Liver (tissue), 8 donors: ENCODE measurements at regions not wholly inside any gene's neighbourhood (a gene's known extent, or its start where the extent isn't known, plus 50 kb on each side); places are given as distances from the start of the nearest gene placed in this dataset.

Experiments
- DNase-seq: peaks from one replicate; pipeline ENCODE4 v3.0.0-alpha.2; 2017; ENCODE audit warnings: low spot score
- H3K27ac ChIP-seq, 2 donors: one replicate each; pipeline ENCODE4 v1.7.0; 2013; ENCODE audit warnings: inconsistent platforms in 2 of 2, low read length in 2 of 2, control low read depth in 1 of 2, low read depth in 1 of 2, mild to moderate bottlenecking in 1 of 2
- H3K27me3 ChIP-seq, 4 donors: one replicate each; pipeline versions ENCODE4 v1.6.1 to v1.7.0; 2013; ENCODE audit warnings: low read length in 3 of 4, inconsistent platforms in 1 of 4, mild to moderate bottlenecking in 1 of 4, moderate library complexity in 1 of 4; ENCODE audit not compliant: control insufficient read depth in 4 of 4, insufficient read depth in 4 of 4
- H3K36me3 ChIP-seq, 4 donors: one replicate each; pipeline versions ENCODE4 v1.6.1 to v1.7.0; 2013; ENCODE audit warnings: low read length in 3 of 4, mild to moderate bottlenecking in 3 of 4, low read depth in 1 of 4, moderate library complexity in 1 of 4; ENCODE audit not compliant: control insufficient read depth in 4 of 4, insufficient read depth in 3 of 4
- H3K4me1 ChIP-seq, 4 donors: one replicate each; pipeline versions ENCODE4 v1.6.1 to v1.7.0; 2013; ENCODE audit warnings: low read length in 3 of 4, mild to moderate bottlenecking in 3 of 4, moderate library complexity in 1 of 4; ENCODE audit not compliant: control insufficient read depth in 4 of 4, insufficient read depth in 4 of 4
- H3K4me3 ChIP-seq, 3 donors: one replicate each; pipeline versions ENCODE4 v1.6.1 to v1.7.0; 2013; ENCODE audit warnings: low read length in 3 of 3, control low read depth in 1 of 3, low read depth in 1 of 3, mild to moderate bottlenecking in 1 of 3
- H3K9ac ChIP-seq, 2 donors: one replicate each; pipeline ENCODE4 v1.7.0; 2013; ENCODE audit warnings: low read length in 2 of 2, mild to moderate bottlenecking in 2 of 2, moderate library complexity in 2 of 2, control low read depth in 1 of 2, low read depth in 1 of 2
- H3K9me3 ChIP-seq, 4 donors: one replicate each; pipeline versions ENCODE4 v1.6.1 to v1.7.0; 2013; ENCODE audit warnings: low read length in 3 of 4; ENCODE audit not compliant: control insufficient read depth in 4 of 4
- CTCF ChIP-seq: fragments of 150-350 bp; IDR thresholded peaks from 2 replicates; pipeline ENCODE4 v1.5.1; 2017; ENCODE audit warnings: improper control_type of control experiment, low read depth, low read length; ENCODE audit not compliant: missing input control
- EGR1 ChIP-seq, 2 donors: IDR thresholded peaks; 2 replicates each; pipeline ENCODE4 v1.6.1; 2016 to 2018; ENCODE audit warnings: antibody characterized with exemption in 2 of 2, low read depth in 2 of 2
- FOXA1 ChIP-seq: IDR thresholded peaks from 2 replicates; pipeline ENCODE4 v1.6.1; 2016; ENCODE audit warnings: antibody characterized with exemption
- GABPA ChIP-seq, 2 donors: IDR thresholded peaks in 1 of 2; conservative IDR thresholded peaks in 1 of 2; 2 replicates each; pipeline ENCODE4 v1.6.1; 2016; ENCODE audit warnings: antibody characterized with exemption in 2 of 2, mild to moderate bottlenecking in 1 of 2, moderate library complexity in 1 of 2
- HNF4A ChIP-seq, 2 donors: conservative IDR thresholded peaks; 2 replicates each; pipeline ENCODE4 v1.6.1; 2016; ENCODE audit warnings: antibody characterized with exemption in 2 of 2, mild to moderate bottlenecking in 2 of 2
- HNF4G ChIP-seq: IDR thresholded peaks from 2 replicates; pipeline ENCODE4 v1.6.1; 2016; ENCODE audit warnings: antibody characterized with exemption
- JUND ChIP-seq, 2 donors: IDR thresholded peaks; 2 replicates each; pipeline ENCODE4 v1.6.1; 2016; ENCODE audit warnings: antibody characterized with exemption in 2 of 2
- MAX ChIP-seq: IDR thresholded peaks from 2 replicates; pipeline ENCODE4 v1.6.1; 2016; ENCODE audit warnings: antibody characterized with exemption
- RAD21 ChIP-seq, 2 donors: IDR thresholded peaks; 2 replicates each; pipeline ENCODE4 v1.6.1; 2016; ENCODE audit warnings: antibody characterized with exemption in 2 of 2, mild to moderate bottlenecking in 2 of 2
- RXRA ChIP-seq, 2 donors: IDR thresholded peaks; 2 replicates each; pipeline ENCODE4 v1.6.1; 2017 to 2018; ENCODE audit warnings: antibody characterized with exemption in 2 of 2, mild to moderate bottlenecking in 1 of 2
- SP1 ChIP-seq: IDR thresholded peaks from 2 replicates; pipeline ENCODE4 v1.6.1; 2018; ENCODE audit warnings: antibody characterized with exemption, mild to moderate bottlenecking
- TAF1 ChIP-seq: conservative IDR thresholded peaks from 2 replicates; pipeline ENCODE4 v1.6.1; 2016; ENCODE audit warnings: antibody characterized with exemption, mild to moderate bottlenecking
- YY1 ChIP-seq: IDR thresholded peaks from 2 replicates; pipeline ENCODE4 v1.6.1; 2016; ENCODE audit warnings: antibody characterized with exemption, mild to moderate bottlenecking
- WGBS: extraction: QIAGEN DNeasy Blood & Tissue Kit; methylation state at CpG from one replicate; pipeline ENCODE4 v1.1.7; 2013; 5-methylcytosine and 5-hydroxymethylcytosine counted together
- TF ChIP-seq, protein P1 (sequence below): IDR thresholded peaks from 2 replicates; pipeline ENCODE4 v1.6.1; 2016; ENCODE audit warnings: antibody characterized with exemption
- TF ChIP-seq, protein P2 (sequence below): IDR thresholded peaks from 2 replicates; pipeline ENCODE4 v1.6.1; 2016; ENCODE audit warnings: antibody characterized with exemption
- TF ChIP-seq, protein P3 (sequence below): IDR thresholded peaks from 2 replicates; pipeline ENCODE4 v1.6.1; 2016; ENCODE audit warnings: antibody characterized with exemption, mild to moderate bottlenecking
- donor health status: healthy.
- donor health status: healthy.
- donor health status: healthy.
- donor health status: healthy.
- donor health status: healthy.

GRCh38 chr22:23002612-23003180, 67.6 kb upstream of the GNAZ start:
- H3K36me3 ChIP-seq: no peaks in the 10 kb centered on the region
- H3K4me1 ChIP-seq: no peaks in the 10 kb centered on the region
- 79% methylated on average over 2 of the region's 2 CpGs for WGBS
- H3K4me3 ChIP-seq: no peak overlapping the region
- no peak overlapping the region for H3K9ac ChIP-seq
- TF ChIP-seq GABPA (IDR thresholded peaks at IDR 0.05 in 1 of 2, conservative IDR thresholded peaks at IDR 0.05 in 1 of 2) (no peak), SP1 (no peak), RAD21 (IDR thresholded peaks at IDR 0.05) (no peak), HNF4G (no peak), HNF4A (conservative IDR thresholded peaks at IDR 0.05) (no peak), EGR1 (IDR thresholded peaks at IDR 0.05; ENCODE audit: low read depth in 2 of 2) (no peak), TAF1 (no peak), CTCF (no peak), JUND (IDR thresholded peaks at IDR 0.05) (no peak), MAX (no peak), RXRA (IDR thresholded peaks at IDR 0.05) (no peak)
- TF ChIP-seq, protein P1, sequence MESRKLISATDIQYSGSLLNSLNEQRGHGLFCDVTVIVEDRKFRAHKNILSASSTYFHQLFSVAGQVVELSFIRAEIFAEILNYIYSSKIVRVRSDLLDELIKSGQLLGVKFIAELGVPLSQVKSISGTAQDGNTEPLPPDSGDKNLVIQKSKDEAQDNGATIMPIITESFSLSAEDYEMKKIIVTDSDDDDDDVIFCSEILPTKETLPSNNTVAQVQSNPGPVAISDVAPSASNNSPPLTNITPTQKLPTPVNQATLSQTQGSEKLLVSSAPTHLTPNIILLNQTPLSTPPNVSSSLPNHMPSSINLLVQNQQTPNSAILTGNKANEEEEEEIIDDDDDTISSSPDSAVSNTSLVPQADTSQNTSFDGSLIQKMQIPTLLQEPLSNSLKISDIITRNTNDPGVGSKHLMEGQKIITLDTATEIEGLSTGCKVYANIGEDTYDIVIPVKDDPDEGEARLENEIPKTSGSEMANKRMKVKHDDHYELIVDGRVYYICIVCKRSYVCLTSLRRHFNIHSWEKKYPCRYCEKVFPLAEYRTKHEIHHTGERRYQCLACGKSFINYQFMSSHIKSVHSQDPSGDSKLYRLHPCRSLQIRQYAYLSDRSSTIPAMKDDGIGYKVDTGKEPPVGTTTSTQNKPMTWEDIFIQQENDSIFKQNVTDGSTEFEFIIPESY: no peak
- peaks cover 0 to 1% (median under 1%) of the 10 kb centered on the region in 4 donors for H3K9me3 ChIP-seq
- H3K27me3 ChIP-seq: peaks cover 0 to 3% (median 0%) of the 10 kb centered on the region in 4 donors
- no peak for DNase-seq
- H3K27ac ChIP-seq: no peak overlapping the region

- H3K4me1 ChIP-seq: no peaks in the 10 kb centered on the region
- H3K36me3 ChIP-seq: no peaks in the 10 kb centered on the region
- TF ChIP-seq FOXA1 (no peak), EGR1 (IDR thresholded peaks at IDR 0.05; ENCODE audit: low read depth in 2 of 2) (no peak), HNF4G (no peak), CTCF (no peak), GABPA (IDR thresholded peaks at IDR 0.05 in 1 of 2, conservative IDR thresholded peaks at IDR 0.05 in 1 of 2) (no peak), RAD21 (IDR thresholded peaks at IDR 0.05) (no peak), YY1 (no peak), TAF1 (no peak), JUND (IDR thresholded peaks at IDR 0.05) (no peak), HNF4A (conservative IDR thresholded peaks at IDR 0.05) (no peak)
- TF ChIP-seq, protein P2, sequence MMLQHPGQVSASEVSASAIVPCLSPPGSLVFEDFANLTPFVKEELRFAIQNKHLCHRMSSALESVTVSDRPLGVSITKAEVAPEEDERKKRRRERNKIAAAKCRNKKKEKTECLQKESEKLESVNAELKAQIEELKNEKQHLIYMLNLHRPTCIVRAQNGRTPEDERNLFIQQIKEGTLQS: no peak
- TF ChIP-seq, protein P3, sequence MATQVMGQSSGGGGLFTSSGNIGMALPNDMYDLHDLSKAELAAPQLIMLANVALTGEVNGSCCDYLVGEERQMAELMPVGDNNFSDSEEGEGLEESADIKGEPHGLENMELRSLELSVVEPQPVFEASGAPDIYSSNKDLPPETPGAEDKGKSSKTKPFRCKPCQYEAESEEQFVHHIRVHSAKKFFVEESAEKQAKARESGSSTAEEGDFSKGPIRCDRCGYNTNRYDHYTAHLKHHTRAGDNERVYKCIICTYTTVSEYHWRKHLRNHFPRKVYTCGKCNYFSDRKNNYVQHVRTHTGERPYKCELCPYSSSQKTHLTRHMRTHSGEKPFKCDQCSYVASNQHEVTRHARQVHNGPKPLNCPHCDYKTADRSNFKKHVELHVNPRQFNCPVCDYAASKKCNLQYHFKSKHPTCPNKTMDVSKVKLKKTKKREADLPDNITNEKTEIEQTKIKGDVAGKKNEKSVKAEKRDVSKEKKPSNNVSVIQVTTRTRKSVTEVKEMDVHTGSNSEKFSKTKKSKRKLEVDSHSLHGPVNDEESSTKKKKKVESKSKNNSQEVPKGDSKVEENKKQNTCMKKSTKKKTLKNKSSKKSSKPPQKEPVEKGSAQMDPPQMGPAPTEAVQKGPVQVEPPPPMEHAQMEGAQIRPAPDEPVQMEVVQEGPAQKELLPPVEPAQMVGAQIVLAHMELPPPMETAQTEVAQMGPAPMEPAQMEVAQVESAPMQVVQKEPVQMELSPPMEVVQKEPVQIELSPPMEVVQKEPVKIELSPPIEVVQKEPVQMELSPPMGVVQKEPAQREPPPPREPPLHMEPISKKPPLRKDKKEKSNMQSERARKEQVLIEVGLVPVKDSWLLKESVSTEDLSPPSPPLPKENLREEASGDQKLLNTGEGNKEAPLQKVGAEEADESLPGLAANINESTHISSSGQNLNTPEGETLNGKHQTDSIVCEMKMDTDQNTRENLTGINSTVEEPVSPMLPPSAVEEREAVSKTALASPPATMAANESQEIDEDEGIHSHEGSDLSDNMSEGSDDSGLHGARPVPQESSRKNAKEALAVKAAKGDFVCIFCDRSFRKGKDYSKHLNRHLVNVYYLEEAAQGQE: no peak
- H3K9ac ChIP-seq: no peak overlapping the region
- no peak for DNase-seq
- no peak overlapping the region for H3K27ac ChIP-seq
- no peak overlapping the region for H3K4me3 ChIP-seq
- no peaks in the 10 kb centered on the region for H3K9me3 ChIP-seq
- peaks cover 0 to 3% (median 0%) of the 10 kb centered on the region in 4 donors for H3K27me3 ChIP-seq
- WGBS: 92% methylated on average over 1 of the region's 1 CpG
These were observed 62.5 kb upstream of the GNAZ start for GRCh38 chr22:23007823-23008222.
